HEK293T (cell line): ENCODE measurements at regions not wholly inside any gene's neighbourhood (a gene's known extent, or its start where the extent isn't known, plus 50 kb on each side); places are given as distances from the start of the nearest gene placed in this dataset.

Experiments used
- BHLHE40 ChIP-seq: fragments of 450-650 bp; IDR thresholded peaks from 2 replicates; pipeline ENCODE4 v1.6.1; 2016; ENCODE audit warnings: mild to moderate bottlenecking, moderate library complexity, borderline replicate concordance
- CTBP1 ChIP-seq: fragments of 450-650 bp; IDR thresholded peaks from 2 replicates; pipeline ENCODE4 v1.6.1; 2016; ENCODE audit warnings: borderline replicate concordance
- ELF4 ChIP-seq: fragments of 450-650 bp; IDR thresholded peaks from 2 replicates; pipeline ENCODE4 v1.6.1; 2017; ENCODE audit warnings: antibody characterized with exemption
- FOXA1 ChIP-seq: fragments of 450-650 bp; IDR thresholded peaks from 2 replicates; pipeline ENCODE4 v1.6.1; 2016; ENCODE audit warnings: mild to moderate bottlenecking
- FOXM1 ChIP-seq: fragments of 450-650 bp; IDR thresholded peaks from 2 replicates; pipeline ENCODE4 v1.6.1; 2017; ENCODE audit warnings: mild to moderate bottlenecking, borderline replicate concordance
- HDGF ChIP-seq: fragments of 450-650 bp; IDR thresholded peaks from 2 replicates; pipeline ENCODE4 v1.6.1; 2017; ENCODE audit warnings: antibody characterized with exemption, borderline replicate concordance
- L3MBTL2 ChIP-seq: fragments of 450-650 bp; conservative IDR thresholded peaks from 2 replicates; pipeline ENCODE4 v1.6.1; 2016; ENCODE audit warnings: mild to moderate bottlenecking
- LEF1 ChIP-seq: fragments of 450-650 bp; IDR thresholded peaks from 2 replicates; pipeline ENCODE4 v1.6.1; 2017; ENCODE audit warnings: mild to moderate bottlenecking, borderline replicate concordance
- SP1 ChIP-seq: fragments of 450-650 bp; IDR thresholded peaks from 2 replicates; pipeline ENCODE4 v1.6.1; 2017
- SUZ12 ChIP-seq: fragments of 450-650 bp; IDR thresholded peaks from 2 replicates; pipeline ENCODE4 v1.6.1; 2016; ENCODE audit warnings: mild to moderate bottlenecking
- TARDBP ChIP-seq: fragments of 450-650 bp; IDR thresholded peaks from 2 replicates; pipeline ENCODE4 v1.6.1; 2016
- ZNF384 ChIP-seq: fragments of 450-650 bp; IDR thresholded peaks from 2 replicates; pipeline ENCODE4 v1.6.1; 2016

GRCh38 chr22:48320048-48320682 lies 1507.5 kb downstream of the BRD1 start:
- no peak for TF ChIP-seq BHLHE40
- no peak for TF ChIP-seq CTBP1
- no peak for TF ChIP-seq FOXM1
- no peak for TF ChIP-seq SUZ12
- no peak for TF ChIP-seq TARDBP
- TF ChIP-seq L3MBTL2: no peak
- no peak for TF ChIP-seq SP1
- no peak for TF ChIP-seq HDGF
- TF ChIP-seq FOXA1: no peak
- no peak for TF ChIP-seq ELF4
- TF ChIP-seq ZNF384: no peak
- no peak for TF ChIP-seq LEF1
